Transverse colon (tissue), 4 donors: ENCODE measurements at regions not wholly inside any gene's neighbourhood (a gene's known extent, or its start where the extent isn't known, plus 50 kb on each side); places are given as distances from the start of the nearest gene placed in this dataset.
A peak's percentile ranks its signal among the peaks of the same experiment; 100 is the strongest.

Experiments used
- DNase-seq: peaks from one replicate; pipeline ENCODE4 v3.0.0-alpha.2; 2019
- H3K27ac ChIP-seq, 4 donors: fragments of 200-600 bp; sonication (generic); 2 replicates each; pipeline ENCODE4 v1.5.1; 2016 to 2018; ENCODE audit warnings: inconsistent platforms in 4 of 4
- H3K27me3 ChIP-seq: fragments of 200-600 bp; sonication (generic); 2 replicates; pipeline ENCODE4 v1.5.1; 2017; ENCODE audit warnings: inconsistent platforms
- H3K36me3 ChIP-seq, 4 donors: fragments of 200-600 bp; sonication (generic); 2 replicates each; pipeline ENCODE4 v1.5.1; 2017 to 2019; ENCODE audit warnings: inconsistent platforms in 4 of 4
- H3K4me1 ChIP-seq, 4 donors: fragments of 200-600 bp; sonication (generic); 2 replicates each; pipeline ENCODE4 v1.5.1; 2017 to 2020; ENCODE audit warnings: inconsistent platforms in 4 of 4
- H3K4me3 ChIP-seq, 4 donors: fragments of 200-600 bp; sonication (generic); 1 replicate in 1 of 4; 2 replicates in 3 of 4; pipeline versions ENCODE4 v1.5.1 to v1.6.1; 2017 to 2019; ENCODE audit warnings: inconsistent platforms in 4 of 4
- H3K9me3 ChIP-seq, 2 donors: fragments of 200-600 bp; sonication (generic); 2 replicates each; pipeline ENCODE4 v1.5.1; 2017 to 2019; ENCODE audit warnings: inconsistent platforms in 2 of 2
- EP300 ChIP-seq: sonication (generic); formaldehyde crosslinking; IDR thresholded peaks from one replicate; pipeline ENCODE4 v1.6.1; 2017; ENCODE audit warnings: antibody characterized with exemption, low read depth
- POLR2A ChIP-seq: fragments of 450-650 bp; IDR thresholded peaks from one replicate; pipeline ENCODE4 v1.6.1; 2016; ENCODE audit warnings: antibody characterized with exemption, mild to moderate bottlenecking, moderate library complexity
- POLR2AphosphoS5 ChIP-seq, 3 donors: sonication (generic); formaldehyde crosslinking; IDR thresholded peaks; one replicate each; pipeline ENCODE4 v1.6.1; 2016; ENCODE audit warnings: antibody characterized with exemption in 3 of 3
- WGBS, 2 donors: methylation state at CpG; one replicate each; pipeline ENCODE4 v1.1.5; 2018; ENCODE audit warnings: low coverage in 1 of 2; 5-methylcytosine and 5-hydroxymethylcytosine counted together
- in situ Hi-C, 4 donors: fragments of 200-750 bp; cut with MboI; loops; one replicate each; pipeline versions ENCODE4 v1.15.0 to v1.15.1; 2017; ENCODE audit warnings: low sequenced_read_pairs in 3 of 4, low pct_ligation_motif_present in 1 of 4, low pct_unique_long_range_greater_than_20kb in 1 of 4
- intact Hi-C: fragments of 100-400 bp; cut with DNase I; formaldehyde crosslinking; loops from one replicate; pipeline ENCODE4 v1.15.1; 2023; ENCODE audit warnings: low total_unique reads
- TF ChIP-seq, protein P1 (sequence below), 5 experiments: fragments of 200-600 bp in 3 of 5; fragments of 450-650 bp in 2 of 5; sonication (generic) in 3 of 5; IDR thresholded peaks; 1 replicate in 2 of 5; 2 replicates in 3 of 5; pipeline ENCODE4 v1.5.1; 2016 to 2017; ENCODE audit warnings: antibody characterized with exemption in 5 of 5, inconsistent platforms in 3 of 5, mild to moderate bottlenecking in 2 of 5, moderate library complexity in 1 of 5

DNA sequence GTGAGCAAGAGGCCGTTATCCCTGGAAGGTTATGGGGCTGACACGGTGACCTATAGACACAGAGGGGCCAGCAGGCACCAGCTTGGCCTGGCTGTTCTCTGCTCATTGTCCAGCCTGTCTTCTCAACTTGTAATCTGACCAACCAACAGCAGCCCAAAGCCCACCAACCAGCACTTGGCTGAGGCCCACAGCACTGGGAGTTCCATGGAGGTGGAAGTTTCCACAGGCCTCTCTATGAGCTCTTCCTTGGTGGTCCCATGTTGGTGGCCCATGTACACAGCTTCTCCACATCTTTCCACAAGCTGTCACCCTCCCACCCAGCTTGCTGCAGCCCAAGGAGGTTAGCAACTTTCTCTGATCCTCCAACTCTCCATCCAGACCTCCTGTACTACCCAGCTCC lies 56.2 kb upstream of the KLHL31 start:
- no peak for DNase-seq
- in situ Hi-C loops, result loop anchor here (5.0 to 25.0 kb wide), 5 partner anchors 217 to 534 kb away; no protein-coding TSS in a partner anchor
- H3K4me3 ChIP-seq, result no peak overlapping the region
- intact Hi-C loops, result no loop called here
- H3K27me3 ChIP-seq, result no peaks in the 10 kb centered on the region
- TF ChIP-seq, protein P1, sequence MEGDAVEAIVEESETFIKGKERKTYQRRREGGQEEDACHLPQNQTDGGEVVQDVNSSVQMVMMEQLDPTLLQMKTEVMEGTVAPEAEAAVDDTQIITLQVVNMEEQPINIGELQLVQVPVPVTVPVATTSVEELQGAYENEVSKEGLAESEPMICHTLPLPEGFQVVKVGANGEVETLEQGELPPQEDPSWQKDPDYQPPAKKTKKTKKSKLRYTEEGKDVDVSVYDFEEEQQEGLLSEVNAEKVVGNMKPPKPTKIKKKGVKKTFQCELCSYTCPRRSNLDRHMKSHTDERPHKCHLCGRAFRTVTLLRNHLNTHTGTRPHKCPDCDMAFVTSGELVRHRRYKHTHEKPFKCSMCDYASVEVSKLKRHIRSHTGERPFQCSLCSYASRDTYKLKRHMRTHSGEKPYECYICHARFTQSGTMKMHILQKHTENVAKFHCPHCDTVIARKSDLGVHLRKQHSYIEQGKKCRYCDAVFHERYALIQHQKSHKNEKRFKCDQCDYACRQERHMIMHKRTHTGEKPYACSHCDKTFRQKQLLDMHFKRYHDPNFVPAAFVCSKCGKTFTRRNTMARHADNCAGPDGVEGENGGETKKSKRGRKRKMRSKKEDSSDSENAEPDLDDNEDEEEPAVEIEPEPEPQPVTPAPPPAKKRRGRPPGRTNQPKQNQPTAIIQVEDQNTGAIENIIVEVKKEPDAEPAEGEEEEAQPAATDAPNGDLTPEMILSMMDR (IDR thresholded peaks at IDR 0.05), result no peak
- no peak for TF ChIP-seq POLR2AphosphoS5 (IDR thresholded peaks at IDR 0.05)
- no peak for TF ChIP-seq POLR2A
- no peak for TF ChIP-seq EP300
- 68% methylated on average over 2 of the region's 2 CpGs; no CpG with 5 or more reads in 1 of the 2 donors for WGBS, 2 donors
- H3K9me3 ChIP-seq, result no peaks in the 10 kb centered on the region
- peaks cover 0 to 24% (median 0%) of the 10 kb centered on the region in 4 donors for H3K4me1 ChIP-seq
- H3K36me3 ChIP-seq, result no peaks in the 10 kb centered on the region
- H3K27ac ChIP-seq, result no peak overlapping the region

DNA sequence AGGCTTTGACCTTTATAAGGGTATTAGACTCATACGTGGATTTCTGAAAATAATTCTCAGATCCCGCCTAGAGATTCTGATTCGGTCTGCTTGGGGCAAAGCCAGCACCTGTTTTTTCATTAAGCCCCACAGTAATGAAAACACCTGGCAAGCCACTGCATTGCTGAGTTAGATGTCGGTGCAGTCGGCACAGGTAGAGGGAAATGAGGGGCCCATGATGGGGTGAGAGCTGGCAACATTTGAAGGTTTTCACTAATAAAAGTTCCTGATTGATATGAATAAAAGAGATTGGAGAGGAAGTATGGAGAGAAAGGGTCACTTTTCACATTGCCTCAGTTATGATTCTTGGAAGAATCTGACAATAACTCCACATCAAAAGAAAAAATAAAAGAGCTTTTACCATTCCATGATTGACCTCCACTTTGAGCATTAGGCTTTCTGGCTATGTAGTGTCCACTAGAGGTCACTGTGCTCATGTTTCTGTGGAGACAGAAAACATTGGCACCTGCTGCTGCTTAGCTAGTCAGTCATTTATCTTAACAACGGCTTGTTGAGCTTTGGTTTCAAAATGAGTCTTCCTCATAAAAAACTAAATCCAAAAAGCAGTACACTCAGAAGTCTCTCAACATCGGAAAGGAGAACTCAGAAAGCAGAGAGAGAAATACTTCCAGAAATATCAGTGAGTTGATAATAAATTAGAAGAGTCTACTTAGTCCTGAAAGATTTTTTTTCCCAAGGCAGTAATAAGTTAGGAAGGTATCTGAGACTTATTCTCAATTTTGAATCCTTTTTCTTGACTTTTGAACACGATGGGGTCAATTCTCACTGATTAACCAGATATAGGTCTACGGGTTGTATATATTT lies 53.3 kb upstream of the KLHL31 start:
- Histone ChIP-seq H3K27me3 (no peaks in the 10 kb centered on the region), H3K27ac (peak overlapping the region in 3 of 4 donors; percentile 1 to 18 (median 5)), H3K9me3 (no peaks in the 10 kb centered on the region), H3K4me1 (peaks cover 0 to 18% (median 0%) of the 10 kb centered on the region in 4 donors), H3K4me3 (no peak overlapping the region), H3K36me3 (no peaks in the 10 kb centered on the region)
- WGBS, 2 donors, result 36 to 45% methylated on average over 9 of the region's 9 CpGs
- intact Hi-C loops (no loop called here), in situ Hi-C loops (loop anchor here in 1 of 4 donors (25.0 kb wide), 1 partner anchor 532 kb away; no protein-coding TSS in a partner anchor)
- no peak for TF ChIP-seq POLR2AphosphoS5 (IDR thresholded peaks at IDR 0.05)
- TF ChIP-seq, protein P1 (IDR thresholded peaks at IDR 0.05), result peak; percentile 65 to 87 (median 76)
- peak; percentile 41 for DNase-seq

DNA sequence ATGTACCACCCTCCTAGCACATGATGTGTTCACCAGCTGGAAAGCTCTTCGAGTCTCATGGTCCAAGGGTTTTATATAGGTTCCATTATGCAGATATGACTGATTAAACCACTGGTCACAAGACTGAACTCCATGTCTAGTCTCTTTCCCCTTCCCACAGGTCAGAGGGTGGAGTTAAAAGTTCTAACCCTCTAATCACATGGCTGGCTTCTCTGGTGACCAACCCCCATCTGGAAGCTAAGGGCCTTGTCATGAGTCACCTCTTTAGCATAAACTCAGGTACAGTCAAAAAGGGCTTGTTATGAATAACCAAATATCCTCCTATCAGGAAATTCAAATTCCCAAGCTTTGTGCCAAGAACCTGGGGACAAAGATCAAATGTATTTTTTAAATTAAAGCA lies 52.0 kb upstream of the KLHL31 start:
- H3K36me3 ChIP-seq, result no peaks in the 10 kb centered on the region
- H3K4me3 ChIP-seq, result no peak overlapping the region
- peak overlapping the region in 1 of 4 donors; percentile 15 for H3K27ac ChIP-seq
- peaks cover 0 to 18% (median 0%) of the 10 kb centered on the region in 4 donors for H3K4me1 ChIP-seq
- 50 to 62% methylated on average over 1 of the region's 1 CpG for WGBS, 2 donors
- no peak for DNase-seq
- intact Hi-C loops, result no loop called here
- H3K9me3 ChIP-seq, result no peaks in the 10 kb centered on the region
- in situ Hi-C loops, result loop anchor here in 1 of 4 donors (25.0 kb wide), 1 partner anchor 530 kb away; no protein-coding TSS in a partner anchor
- no peak for TF ChIP-seq POLR2A
- no peaks in the 10 kb centered on the region for H3K27me3 ChIP-seq

DNA sequence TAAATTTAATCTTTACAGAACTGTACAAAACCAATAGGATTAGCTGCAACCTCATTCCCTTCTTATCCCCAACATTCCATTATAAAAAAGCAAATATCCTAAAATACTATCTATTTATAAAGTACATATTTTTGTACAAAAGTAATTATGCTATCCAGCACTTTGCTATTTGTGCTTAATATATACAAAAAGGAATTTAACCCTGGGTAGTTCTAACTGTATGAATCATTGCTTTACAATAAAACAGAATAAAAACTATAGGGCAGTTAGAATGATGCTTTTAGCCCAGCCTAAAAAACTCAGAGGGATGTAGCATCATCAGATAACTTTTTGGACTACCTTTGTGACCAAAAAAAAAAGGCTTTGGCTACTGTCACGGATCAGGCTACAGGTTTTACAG lies 49.9 kb upstream of the KLHL31 start:
- TF ChIP-seq POLR2AphosphoS5 (IDR thresholded peaks at IDR 0.05) (no peak), POLR2A (no peak), EP300 (no peak)
- TF ChIP-seq, protein P1 (IDR thresholded peaks at IDR 0.05), result no peak
- intact Hi-C loops, result no loop called here

More for the DNA sequence above, 49.9 kb upstream of the KLHL31 start:
- Histone ChIP-seq H3K4me3 (no peak overlapping the region), H3K36me3 (no peaks in the 10 kb centered on the region), H3K27me3 (no peaks in the 10 kb centered on the region), H3K9me3 (no peaks in the 10 kb centered on the region), H3K27ac (no peak overlapping the region), H3K4me1 (peaks cover 0 to 18% (median 0%) of the 10 kb centered on the region in 4 donors)
- DNase-seq, result no peak
- in situ Hi-C loops, result loop anchor here in 1 of 4 donors (25.0 kb wide), 1 partner anchor 528 kb away; no protein-coding TSS in a partner anchor
- 33 to 57% methylated on average over 1 of the region's 1 CpG for WGBS, 2 donors
